HUES6 (cell line): ENCODE measurements at regions not wholly inside any gene's neighbourhood (a gene's known extent, or its start where the extent isn't known, plus 50 kb on each side); places are given as distances from the start of the nearest gene placed in this dataset.

Experiments
- H3K27ac ChIP-seq: 2 replicates; pipeline ENCODE4 v1.7.0; 2013; ENCODE audit warnings: low read depth, mild to moderate bottlenecking, low read length, inconsistent platforms
- H3K27me3 ChIP-seq: 2 replicates; pipeline ENCODE4 v1.6.1; 2013; ENCODE audit warnings: low read length; ENCODE audit not compliant: control insufficient read depth, insufficient read depth
- H3K36me3 ChIP-seq: 2 replicates; pipeline ENCODE4 v1.6.1; 2013; ENCODE audit warnings: low read length; ENCODE audit not compliant: control insufficient read depth, insufficient read depth
- H3K4me1 ChIP-seq: 2 replicates; pipeline ENCODE4 v1.6.1; 2013; ENCODE audit warnings: low read length; ENCODE audit not compliant: control insufficient read depth, insufficient read depth
- H3K4me3 ChIP-seq: 2 replicates; pipeline ENCODE4 v1.5.1; 2013; ENCODE audit warnings: low read depth, low read length
- H3K9ac ChIP-seq: one replicate; pipeline ENCODE4 v1.6.1; 2013; ENCODE audit warnings: mild to moderate bottlenecking, low read length
- H3K9me3 ChIP-seq: 2 replicates; pipeline ENCODE4 v1.6.1; 2013; ENCODE audit warnings: low read depth, low read length; ENCODE audit not compliant: control insufficient read depth, insufficient read depth

DNA sequence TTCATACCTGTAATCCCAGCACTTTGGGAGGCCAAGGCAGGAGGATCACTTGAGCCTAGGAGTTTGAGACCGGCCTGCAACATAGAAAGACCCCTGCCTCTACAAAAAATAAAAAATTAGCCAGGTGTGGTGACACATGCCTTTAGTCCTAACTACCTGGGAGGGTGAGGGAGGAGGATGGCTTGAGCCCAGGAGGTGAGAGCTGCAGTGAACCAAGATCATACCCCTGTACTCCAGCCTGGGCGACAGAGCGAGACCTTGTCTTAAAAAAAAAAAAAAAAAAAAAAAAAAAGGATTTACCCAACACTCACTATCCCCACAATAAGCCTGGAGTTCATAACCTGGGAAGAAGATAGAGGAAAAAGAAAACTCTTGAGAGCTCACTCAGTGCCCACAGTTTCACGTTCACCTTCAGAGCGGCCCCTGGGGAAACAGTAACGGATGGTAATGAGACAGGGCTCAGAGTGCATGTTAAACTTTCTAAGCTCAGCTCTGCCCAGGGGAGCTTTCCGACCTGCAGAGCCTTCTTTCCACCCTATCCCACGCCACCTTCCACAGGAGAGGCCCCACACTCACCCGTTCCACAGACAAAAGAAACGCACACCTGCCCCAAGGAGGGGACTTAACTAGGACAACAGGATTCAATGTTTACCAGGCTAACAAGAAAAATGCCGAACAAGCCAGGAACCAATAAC lies 259.8 kb upstream of the KLF14 start:
- H3K4me1 ChIP-seq, result peaks cover 8% of the 10 kb centered on the region; the same call in 1 of the 2 replicates
- no peaks in the 10 kb centered on the region for H3K27me3 ChIP-seq
- H3K27ac ChIP-seq, result no peak overlapping the region
- H3K9me3 ChIP-seq, result no peaks in the 10 kb centered on the region
- H3K36me3 ChIP-seq, result no peaks in the 10 kb centered on the region
- no peak overlapping the region for H3K9ac ChIP-seq
- no peak overlapping the region for H3K4me3 ChIP-seq

DNA sequence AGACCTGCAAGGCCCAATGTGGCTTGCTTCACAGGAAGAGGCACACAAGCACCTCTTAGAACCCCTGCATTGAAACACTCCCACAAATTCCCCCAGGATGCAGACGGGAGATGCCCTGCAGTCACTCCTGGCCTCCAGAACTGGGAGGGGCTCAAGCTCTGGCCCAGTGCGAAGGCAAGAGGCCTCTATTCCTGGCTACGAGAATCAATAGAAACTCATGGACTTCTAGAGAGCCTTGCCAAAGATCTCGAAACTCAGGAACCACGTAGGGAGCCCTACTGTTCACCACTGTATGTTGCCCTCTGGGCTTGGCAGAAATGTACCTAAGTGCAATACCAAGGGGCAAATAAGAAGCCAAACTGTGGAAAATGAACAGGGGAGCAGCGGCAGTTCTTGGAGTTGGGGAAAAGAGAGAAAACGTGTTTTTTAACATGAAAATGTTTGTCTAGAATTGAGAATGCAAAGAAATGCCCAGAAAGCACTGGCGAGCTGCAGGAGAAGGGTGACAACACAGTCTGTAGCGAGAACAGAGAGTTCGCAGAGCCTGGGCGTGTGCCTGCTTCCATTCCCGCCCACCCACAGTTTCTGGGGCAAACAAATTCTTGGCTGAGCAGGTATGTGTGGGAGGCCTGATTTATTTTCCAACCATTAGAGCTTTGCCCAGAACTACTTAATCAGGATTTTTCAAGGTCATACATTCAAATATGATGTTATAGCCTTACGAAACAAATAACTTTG lies 260.5 kb upstream of the KLF14 start:
- Histone ChIP-seq H3K4me3 (no peak overlapping the region), H3K9ac (no peak overlapping the region), H3K36me3 (no peaks in the 10 kb centered on the region), H3K4me1 (peaks cover 8% of the 10 kb centered on the region; the same call in 1 of the 2 replicates), H3K27me3 (no peaks in the 10 kb centered on the region), H3K27ac (no peak overlapping the region), H3K9me3 (no peaks in the 10 kb centered on the region)

DNA sequence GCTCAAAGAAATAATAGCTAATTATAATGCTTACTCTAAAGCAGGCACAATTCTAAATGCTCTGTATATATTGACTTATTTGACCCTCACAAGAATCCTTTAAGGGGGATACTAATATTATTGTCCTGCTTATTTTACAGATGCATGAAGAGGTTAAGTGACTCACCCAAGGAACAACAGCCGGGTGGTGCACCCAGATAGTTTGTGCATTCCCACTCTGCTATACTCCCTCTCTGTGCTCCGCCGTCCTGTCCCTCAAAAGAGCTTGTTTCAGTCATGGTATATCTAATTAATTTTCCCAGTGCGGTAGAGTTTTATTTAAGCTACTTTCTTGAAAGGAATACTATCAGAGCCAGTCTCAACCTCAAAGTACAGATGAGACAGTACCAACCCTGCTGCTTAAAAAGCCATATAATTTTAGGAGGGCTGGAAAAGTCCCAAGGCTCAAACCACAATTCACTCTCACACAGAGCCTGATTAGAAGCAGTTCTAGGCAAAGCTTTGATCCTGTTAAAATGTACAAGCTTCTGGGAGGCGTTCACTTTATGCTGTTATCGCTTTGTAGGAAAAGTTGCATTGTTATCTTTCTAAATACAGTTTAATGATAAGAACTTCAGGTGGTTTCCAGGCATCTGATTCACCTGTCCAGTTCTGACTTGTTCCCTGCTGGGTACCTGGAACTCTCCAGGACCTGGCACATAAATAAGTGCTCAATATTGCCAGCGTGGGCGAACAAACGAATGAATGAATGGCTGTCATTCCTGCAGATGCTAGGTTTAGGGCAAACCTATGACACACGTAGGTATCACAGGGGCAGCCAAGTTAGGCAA lies 261.5 kb upstream of the KLF14 start:
- Histone ChIP-seq H3K9me3 (no peaks in the 10 kb centered on the region), H3K27ac (no peak overlapping the region), H3K36me3 (no peaks in the 10 kb centered on the region), H3K4me1 (peaks cover 8% of the 10 kb centered on the region; the same call in 1 of the 2 replicates), H3K4me3 (no peak overlapping the region), H3K27me3 (no peaks in the 10 kb centered on the region), H3K9ac (no peak overlapping the region)

DNA sequence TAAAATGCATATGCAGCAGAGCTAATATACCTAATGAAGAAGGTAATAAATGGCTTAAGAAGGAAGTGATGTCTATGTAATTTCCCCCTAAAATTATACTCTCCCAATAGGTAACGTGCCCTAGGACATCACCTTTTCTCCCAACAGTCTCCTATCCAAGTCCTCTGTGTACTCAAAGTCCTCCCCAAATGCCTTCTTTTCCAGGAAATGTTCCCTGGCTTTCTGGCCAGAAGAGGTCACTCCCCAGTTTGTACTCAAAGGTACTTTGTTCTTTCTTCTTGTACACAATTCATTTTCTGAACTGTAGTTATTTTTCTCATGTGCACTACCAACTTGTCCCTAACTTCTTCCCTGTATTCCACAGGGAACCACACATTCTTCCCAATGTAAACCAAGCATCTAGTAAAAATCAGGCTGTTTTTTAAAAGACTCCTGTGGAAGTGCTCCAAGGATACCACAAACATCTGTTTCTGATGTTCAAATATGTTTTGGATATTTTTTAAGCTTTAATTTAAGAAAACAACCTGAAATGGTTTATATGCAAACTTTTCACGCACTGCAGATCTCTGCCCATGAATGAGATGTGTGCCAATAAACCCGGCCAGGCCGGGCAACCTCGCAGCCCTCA lies 262.3 kb upstream of the KLF14 start:
- no peak overlapping the region for H3K27ac ChIP-seq
- H3K9ac ChIP-seq, result no peak overlapping the region
- no peaks in the 10 kb centered on the region for H3K27me3 ChIP-seq
- no peak overlapping the region for H3K4me3 ChIP-seq
- no peaks in the 10 kb centered on the region for H3K9me3 ChIP-seq
- H3K36me3 ChIP-seq, result no peaks in the 10 kb centered on the region
- peaks cover 11% of the 10 kb centered on the region; the same call in 1 of the 2 replicates for H3K4me1 ChIP-seq

DNA sequence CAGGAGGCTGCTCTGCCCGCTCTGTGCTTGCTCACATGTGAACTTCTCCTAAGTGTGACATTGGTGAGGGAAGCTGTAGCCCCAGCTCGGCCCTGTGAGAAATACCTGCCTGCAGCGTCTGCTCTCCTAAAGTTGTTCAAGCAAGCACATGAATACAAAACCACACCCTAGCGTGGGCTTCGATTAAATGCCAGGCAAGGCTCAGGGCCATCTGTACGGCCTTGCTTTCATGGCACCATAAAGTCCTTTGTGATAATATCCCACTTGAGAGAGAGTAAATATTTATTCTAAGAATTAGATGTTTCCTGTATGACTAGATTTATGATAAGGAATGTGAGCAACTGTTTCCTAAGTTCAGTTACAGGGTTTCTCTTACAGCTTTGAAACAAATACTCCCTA lies 262.8 kb upstream of the KLF14 start:
- Histone ChIP-seq H3K27ac (no peak overlapping the region), H3K36me3 (no peaks in the 10 kb centered on the region), H3K27me3 (no peaks in the 10 kb centered on the region), H3K4me3 (no peak overlapping the region), H3K4me1 (peaks cover 11% of the 10 kb centered on the region; the same call in 1 of the 2 replicates), H3K9ac (no peak overlapping the region), H3K9me3 (no peaks in the 10 kb centered on the region)

DNA sequence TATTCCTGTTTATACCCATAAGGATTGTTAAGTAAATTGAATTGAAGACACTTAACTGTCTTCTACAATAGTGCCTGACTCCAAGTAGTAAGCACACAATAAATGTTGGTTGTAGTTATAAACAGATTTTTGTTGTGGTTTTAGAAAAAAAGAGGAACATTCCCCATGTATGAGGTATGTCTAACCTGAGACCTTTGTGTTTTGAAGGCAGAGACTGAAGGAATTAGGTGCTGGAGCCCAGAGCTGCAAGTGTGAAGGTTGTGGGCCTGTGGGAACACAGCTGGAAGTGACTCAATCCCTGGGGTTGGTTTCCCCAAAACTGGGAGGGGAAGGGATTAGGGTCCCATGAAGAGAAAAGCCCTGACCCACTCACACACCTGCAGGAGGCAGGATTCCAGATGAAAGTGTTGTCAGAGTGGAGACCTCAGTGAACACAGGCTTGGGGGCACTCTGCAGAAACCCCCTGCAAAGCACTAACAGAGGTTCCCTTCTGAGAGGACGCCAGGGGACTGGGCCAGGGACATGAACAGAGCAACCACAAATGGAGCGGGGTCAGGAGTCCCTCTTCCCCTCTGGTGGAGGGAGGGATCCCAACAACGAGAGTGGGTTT lies 265.1 kb upstream of the KLF14 start:
- no peaks in the 10 kb centered on the region for H3K27me3 ChIP-seq
- H3K9ac ChIP-seq, result no peak overlapping the region
- H3K36me3 ChIP-seq, result no peaks in the 10 kb centered on the region
- H3K4me1 ChIP-seq, result peaks cover 9% of the 10 kb centered on the region; the same call in 1 of the 2 replicates
- no peak overlapping the region for H3K4me3 ChIP-seq
- peaks cover 5% of the 10 kb centered on the region; the same call in 1 of the 2 replicates for H3K9me3 ChIP-seq
- H3K27ac ChIP-seq, result no peak overlapping the region

DNA sequence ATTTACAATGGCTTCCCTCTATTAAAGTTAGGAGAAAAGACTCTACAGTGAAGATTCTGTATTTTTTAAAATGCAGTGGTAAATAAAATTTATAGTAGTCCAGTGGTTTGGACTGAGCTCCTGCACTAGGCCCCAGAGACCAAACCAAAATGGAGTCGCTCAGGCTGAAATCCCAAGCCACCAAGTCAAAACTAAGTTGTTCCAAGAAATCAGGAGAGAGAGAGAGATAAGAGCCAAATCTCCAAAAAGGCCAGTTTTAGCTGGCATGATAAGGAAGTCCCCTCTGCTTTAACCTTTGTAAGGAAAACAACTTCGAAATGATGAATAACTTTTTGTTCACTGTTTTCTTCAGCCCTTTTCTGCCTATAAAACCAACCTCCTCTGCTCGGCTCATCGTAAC lies 265.9 kb upstream of the KLF14 start:
- H3K4me1 ChIP-seq, result 0 out of 2 replicates have a peak, but pooled peaks cover 3% of the 10 kb centered on the region
- H3K4me3 ChIP-seq, result no peak overlapping the region
- H3K27me3 ChIP-seq, result no peaks in the 10 kb centered on the region
- no peak overlapping the region for H3K27ac ChIP-seq
- no peaks in the 10 kb centered on the region for H3K36me3 ChIP-seq
- peaks cover 5% of the 10 kb centered on the region; the same call in 1 of the 2 replicates for H3K9me3 ChIP-seq
- H3K9ac ChIP-seq, result no peak overlapping the region

DNA sequence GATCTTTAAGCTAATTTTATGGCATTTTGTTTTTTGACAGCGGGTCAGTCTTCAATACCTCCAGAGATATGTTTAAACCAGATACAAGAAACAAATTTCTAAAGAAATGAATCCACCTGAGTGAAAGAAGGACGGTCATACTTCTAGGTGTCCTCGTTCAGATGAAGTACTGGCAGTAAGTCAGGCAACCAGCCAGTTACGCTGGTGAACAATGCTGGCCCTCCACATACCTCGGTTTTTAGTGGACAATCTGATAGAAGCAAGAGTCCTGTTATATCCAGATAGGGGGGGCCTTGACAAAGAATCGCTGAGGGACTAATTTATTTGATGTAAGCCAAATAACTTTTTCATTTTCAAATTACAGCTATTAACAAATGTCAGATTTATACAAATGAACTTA lies 266.4 kb upstream of the KLF14 start:
- Histone ChIP-seq H3K9me3 (peaks cover 5% of the 10 kb centered on the region; the same call in 1 of the 2 replicates), H3K36me3 (no peaks in the 10 kb centered on the region), H3K27me3 (no peaks in the 10 kb centered on the region), H3K4me1 (0 out of 2 replicates have a peak, but pooled peaks cover 3% of the 10 kb centered on the region), H3K9ac (no peak overlapping the region), H3K4me3 (no peak overlapping the region), H3K27ac (no peak overlapping the region)

DNA sequence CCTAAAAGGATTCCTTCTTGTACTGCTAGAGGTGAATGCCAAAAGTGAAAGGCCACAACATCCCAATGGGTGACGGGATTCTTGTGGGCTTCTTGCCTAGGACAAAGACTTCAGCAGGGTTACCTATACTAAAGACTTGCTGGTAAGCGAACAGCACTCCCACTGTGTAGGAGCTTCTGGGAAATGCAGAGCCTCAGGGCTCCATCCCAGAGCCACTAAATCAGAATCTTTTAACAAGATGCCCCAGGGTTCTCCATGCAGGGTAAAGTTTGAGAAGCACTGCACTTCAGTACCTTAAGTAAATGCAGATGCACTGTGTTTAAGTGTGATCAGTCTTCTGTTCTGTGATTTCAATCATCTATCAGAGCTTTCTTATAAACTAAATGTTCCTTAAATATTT lies 266.9 kb upstream of the KLF14 start:
- Histone ChIP-seq H3K4me3 (no peak overlapping the region), H3K27ac (no peak overlapping the region), H3K36me3 (no peaks in the 10 kb centered on the region), H3K9me3 (peaks cover 5% of the 10 kb centered on the region; the same call in 1 of the 2 replicates), H3K4me1 (0 out of 2 replicates have a peak, but pooled peaks cover 3% of the 10 kb centered on the region), H3K9ac (no peak overlapping the region), H3K27me3 (no peaks in the 10 kb centered on the region)

DNA sequence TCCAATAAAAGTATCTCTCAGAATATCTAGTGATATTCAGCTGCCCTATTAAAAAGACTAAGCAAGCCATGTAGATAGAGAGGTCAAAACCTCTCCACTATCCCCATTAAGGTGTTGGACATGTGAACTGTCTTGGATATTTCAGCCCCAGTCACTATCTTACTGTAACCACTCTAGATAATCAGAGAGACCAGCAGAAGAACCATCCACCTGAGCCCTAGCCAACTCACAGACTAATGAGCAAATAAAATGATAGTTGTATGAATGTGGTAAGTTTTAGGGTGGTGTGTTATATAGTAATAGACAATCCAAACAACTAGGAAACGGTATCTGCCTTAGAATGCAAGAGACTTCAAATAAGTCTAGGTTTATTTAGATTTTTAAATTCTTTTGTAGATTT lies 268.6 kb upstream of the KLF14 start:
- Histone ChIP-seq H3K27ac (no peak overlapping the region), H3K4me3 (no peak overlapping the region), H3K4me1 (peaks cover 7% of the 10 kb centered on the region), H3K27me3 (no peaks in the 10 kb centered on the region), H3K36me3 (no peaks in the 10 kb centered on the region), H3K9me3 (peaks cover 5% of the 10 kb centered on the region; the same call in 1 of the 2 replicates), H3K9ac (no peak overlapping the region)
